Epithelial cell of esophagus (primary cell): ENCODE measurements at regions not wholly inside any gene's neighbourhood (a gene's known extent, or its start where the extent isn't known, plus 50 kb on each side); places are given as distances from the start of the nearest gene placed in this dataset.

Experiments
- DNase-seq: peaks from one replicate; pipeline ENCODE4 v3.0.0; 2010; ENCODE audit warnings: low read depth
- H3K4me3 ChIP-seq: 2 replicates; pipeline ENCODE4 v1.5.1; 2011; ENCODE audit warnings: mild to moderate bottlenecking, low read length, control low read depth
- CTCF ChIP-seq: IDR thresholded peaks from 2 replicates; pipeline ENCODE4 v1.5.1; 2011; ENCODE audit warnings: low read depth, mild to moderate bottlenecking, low read length, control low read depth, inconsistent platforms; ENCODE audit not compliant: insufficient read depth; ENCODE audit errors: missing control alignments

- H3K4me3 ChIP-seq: no peak overlapping the region
- no peak for TF ChIP-seq CTCF
- DNase-seq: no peak
Measured at GRCh38 chr15:98187549-98187948, 227.0 kb downstream of the ARRDC4 start.

- no peak overlapping the region for H3K4me3 ChIP-seq
- no peak for TF ChIP-seq CTCF
- DNase-seq: no peak
Measured at GRCh38 chr15:98190914-98191313, 230.4 kb downstream of the ARRDC4 start.

GRCh38 chr15:98195796-98196195, 235.3 kb downstream of the ARRDC4 start:
- no peak for TF ChIP-seq CTCF
- H3K4me3 ChIP-seq: no peak overlapping the region
- no peak for DNase-seq

- DNase-seq: no peak
- H3K4me3 ChIP-seq: no peak overlapping the region
- TF ChIP-seq CTCF: no peak
Measured at GRCh38 chr15:98196371-98196770, 235.9 kb downstream of the ARRDC4 start.

GRCh38 chr15:98202256-98202655, 241.8 kb downstream of the ARRDC4 start:
- TF ChIP-seq CTCF: no peak
- DNase-seq: no peak
- no peak overlapping the region for H3K4me3 ChIP-seq

- no peak for DNase-seq
- no peak overlapping the region for H3K4me3 ChIP-seq
- TF ChIP-seq CTCF: no peak
Measured at GRCh38 chr15:98203872-98204660, 243.6 kb downstream of the ARRDC4 start.

GRCh38 chr15:98207928-98208327, 247.4 kb downstream of the ARRDC4 start:
- no peak for DNase-seq
- TF ChIP-seq CTCF: no peak
- H3K4me3 ChIP-seq: no peak overlapping the region
